ENCODE measurements at regions not wholly inside any gene's neighbourhood (a gene's known extent, or its start where the extent isn't known, plus 50 kb on each side); places are given as distances from the start of the nearest gene placed in this dataset.

DNA sequence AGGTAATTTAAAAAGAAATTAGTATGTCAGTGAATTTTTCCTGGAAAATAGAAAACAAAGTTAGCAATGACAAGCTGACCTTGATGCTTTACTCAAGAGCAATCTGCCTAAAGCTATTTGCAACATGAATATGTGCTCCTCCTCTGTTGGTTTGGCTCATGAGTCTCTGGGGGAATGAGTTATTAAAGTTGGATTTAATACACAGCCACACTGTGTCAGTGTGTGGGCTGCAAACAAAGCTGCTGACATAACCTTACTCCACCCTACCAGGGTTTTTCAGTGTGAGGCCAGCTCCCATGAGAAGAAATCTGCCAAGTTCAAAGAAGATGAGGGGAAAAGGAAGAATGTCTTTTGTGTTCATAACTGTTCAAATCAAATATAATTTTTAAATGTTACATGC lies 280.5 kb downstream of the TLL1 start:
- Histone ChIP-seq H3K27ac (ENCODE audit: low read depth, low read length) (no peak overlapping the region), H3K23me2 (ENCODE audit: low read depth, low read length) (no peaks in the 10 kb centered on the region), H4K8ac (ENCODE audit: extremely low read depth, insufficient read depth, low read length) (no peak overlapping the region), H4K91ac (replicated peaks; ENCODE audit: insufficient read length, low read length) (no peak overlapping the region), H3K4me1 (replicated peaks in 1 of 4; ENCODE audit: control insufficient read depth in 3 of 4, insufficient read depth in 4 of 4, low read length in 3 of 4) (no peaks in the 10 kb centered on the region), H4K20me1 (replicated peaks in 1 of 2; ENCODE audit: control insufficient read depth in 1 of 2, insufficient read depth in 2 of 2, low read length in 2 of 2) (no peaks in the 10 kb centered on the region), H2AK5ac (ENCODE audit: low read depth, low read length) (no peak overlapping the region), H3K9ac (replicated peaks in 1 of 4; ENCODE audit: extremely low read depth in 1 of 4, low read depth in 3 of 4, low read length in 3 of 4) (no peak overlapping the region), H3K4me3 (ENCODE audit: extremely low read depth in 1 of 4, insufficient read depth in 2 of 4, low read depth in 3 of 4, low read length in 4 of 4) (no peak overlapping the region), H3K36me3 (ENCODE audit: control insufficient read depth in 2 of 4, insufficient read depth in 4 of 4, low read length in 3 of 4) (no peaks in the 10 kb centered on the region), H3K79me1 (ENCODE audit: low read depth, low read length) (no peaks in the 10 kb centered on the region), H2BK15ac (ENCODE audit: low read length) (no peak overlapping the region), H3K4me2 (ENCODE audit: insufficient read depth in 1 of 2, low read depth in 2 of 2, low read length in 2 of 2) (no peak overlapping the region), H2BK120ac (replicated peaks; ENCODE audit: low read depth, low read length) (no peak overlapping the region), H2BK20ac (ENCODE audit: low read length) (no peak overlapping the region), H2AFZ (ENCODE audit: low read length) (no peak overlapping the region), H3K18ac (ENCODE audit: extremely low read depth, low read length) (no peak overlapping the region), H3K4ac (replicated peaks; ENCODE audit: insufficient read length, low read depth, low read length) (no peak overlapping the region), H3K23ac (ENCODE audit: insufficient read length) (no peak overlapping the region), H3K56ac (replicated peaks; ENCODE audit: insufficient read length, low read depth, low read length) (no peak overlapping the region), H3K27me3 (replicated peaks in 1 of 4; ENCODE audit: control insufficient read depth in 3 of 4, extremely low read depth in 1 of 4, insufficient read depth in 3 of 4, low read length in 3 of 4) (no peaks in the 10 kb centered on the region), H4K5ac (ENCODE audit: insufficient read length, low read depth, low read length) (no peak overlapping the region), H2BK12ac (ENCODE audit: low read depth, low read length) (no peak overlapping the region), H2BK5ac (ENCODE audit: low read depth, low read length) (no peak overlapping the region), H3K79me2 (ENCODE audit: control insufficient read depth in 1 of 2, insufficient read depth in 2 of 2, low read length in 2 of 2) (no peaks in the 10 kb centered on the region), H3K14ac (ENCODE audit: insufficient read length) (no peak overlapping the region), H3K9me3 (ENCODE audit: insufficient read depth in 2 of 2, low read depth in 1 of 2, low read length in 1 of 2) (no peaks in the 10 kb centered on the region)
- TF ChIP-seq EGR1 (IDR thresholded peaks at IDR 0.05; ENCODE audit: borderline replicate concordance, low read depth, low read length) = no peak
- no peak for TF ChIP-seq MAFK (IDR thresholded peaks at IDR 0.05; ENCODE audit: low read depth, low read length)
- no peak for TF ChIP-seq ZNF274 (IDR thresholded peaks at IDR 0.05; ENCODE audit: borderline replicate concordance, extremely low read depth, low read length)
- no peak for TF ChIP-seq CHD2 (IDR thresholded peaks at IDR 0.05; ENCODE audit: low read length)
- no peak for TF ChIP-seq CTBP2 (IDR thresholded peaks at IDR 0.05; ENCODE audit: borderline replicate concordance, insufficient read depth, insufficient read length, low read length)
- no peak for TF ChIP-seq ATF3 (IDR thresholded peaks at IDR 0.05; ENCODE audit: insufficient read depth, low read depth, low read length)
- TF ChIP-seq, protein P1, sequence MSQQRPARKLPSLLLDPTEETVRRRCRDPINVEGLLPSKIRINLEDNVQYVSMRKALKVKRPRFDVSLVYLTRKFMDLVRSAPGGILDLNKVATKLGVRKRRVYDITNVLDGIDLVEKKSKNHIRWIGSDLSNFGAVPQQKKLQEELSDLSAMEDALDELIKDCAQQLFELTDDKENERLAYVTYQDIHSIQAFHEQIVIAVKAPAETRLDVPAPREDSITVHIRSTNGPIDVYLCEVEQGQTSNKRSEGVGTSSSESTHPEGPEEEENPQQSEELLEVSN (IDR thresholded peaks at IDR 0.05) = no peak
- TF ChIP-seq SP1 (IDR thresholded peaks at IDR 0.05; ENCODE audit: low read depth, low read length) = no peak
- no peak for TF ChIP-seq BACH1 (IDR thresholded peaks at IDR 0.05; ENCODE audit: low read length)
- no peak for TF ChIP-seq POLR2A (IDR thresholded peaks at IDR 0.05; ENCODE audit: control extremely low read depth in 1 of 2, low read depth in 2 of 2, low read length in 2 of 2)
- ChIA-PET POLR2A (ENCODE audit: partially characterized antibody) (no interaction called here), CTCF (ENCODE audit: partially characterized antibody) (interaction anchor here (1.7 kb wide), 1 partner anchor 13 kb away, joined by 5 read pairs; no protein-coding TSS in a partner anchor)
- FAIRE-seq (no peak), DNase-seq (ENCODE audit: low read depth in 1 of 2, low spot score in 2 of 2) (no peak)
